ENCODE measurements at regions not wholly inside any gene's neighbourhood (a gene's known extent, or its start where the extent isn't known, plus 50 kb on each side); places are given as distances from the start of the nearest gene placed in this dataset.

GRCh38 chr1:188397521-188397920, 1568.8 kb downstream of the PLA2G4A start:
- no peak for TF ChIP-seq STAT1 (IDR thresholded peaks at IDR 0.05; ENCODE audit: unreplicated experiment)
- no peak for TF ChIP-seq EZH2 (IDR thresholded peaks at IDR 0.05; ENCODE audit: low read depth, unreplicated experiment)
- TF ChIP-seq ZNF462 (CRISPR knock-in tag; IDR thresholded peaks at IDR 0.05), result no peak
- TF ChIP-seq NANOG (IDR thresholded peaks at IDR 0.05; ENCODE audit: borderline replicate concordance), result no peak
- TF ChIP-seq CREB1 (CRISPR knock-in tag; IDR thresholded peaks at IDR 0.05; ENCODE audit: low read depth), result no peak
- TF ChIP-seq JUNB (IDR thresholded peaks at IDR 0.05; ENCODE audit: unreplicated experiment), result no peak
- TF ChIP-seq POLR2AphosphoS5 (IDR thresholded peaks at IDR 0.05; ENCODE audit: low read depth), result no peak
- no peak for TF ChIP-seq CTCF (conservative IDR thresholded peaks at IDR 0.05; ENCODE audit: low read depth in 2 of 2)
- TF ChIP-seq ZNF331 (CRISPR knock-in tag; IDR thresholded peaks at IDR 0.05; ENCODE audit: low read depth), result no peak
- TF ChIP-seq EZH2phosphoT487 (IDR thresholded peaks at IDR 0.05; ENCODE audit: unreplicated experiment), result no peak
- no peak for TF ChIP-seq ETS1 (IDR thresholded peaks at IDR 0.05)
- TF ChIP-seq REST (IDR thresholded peaks at IDR 0.05; ENCODE audit: unreplicated experiment), result no peak

More at GRCh38 chr1:188397521-188397920, 1568.8 kb downstream of the PLA2G4A start:
- no peaks in the 10 kb centered on the region; the same call in 1 of the 2 replicates for H3K9me2 ChIP-seq (ENCODE audit: insufficient read depth)
- H3K4me3 Mint-ChIP-seq, result no peak overlapping the region
- no peak overlapping the region for H3K4me2 ChIP-seq
- H3K79me2 ChIP-seq (replicated peaks; ENCODE audit: insufficient read depth), result no peaks in the 10 kb centered on the region
- H3K4me1 Mint-ChIP-seq, result no peaks in the 10 kb centered on the region
- no peaks in the 10 kb centered on the region for H3K27me3 ChIP-seq (ENCODE audit: insufficient read depth)
- no peaks in the 10 kb centered on the region for H3K36me3 Mint-ChIP-seq (ENCODE audit: low read depth)
- H3K4me1 ChIP-seq (ENCODE audit: insufficient read depth), result no peaks in the 10 kb centered on the region
- H3K9me3 Mint-ChIP-seq, result no peaks in the 10 kb centered on the region; the same call in 2 of the 3 replicates
- no peaks in the 10 kb centered on the region for H3K27me3 Mint-ChIP-seq (ENCODE audit: insufficient read depth, low read depth, poor library complexity)
- no peak for ATAC-seq
- no peak overlapping the region for H2AFZ ChIP-seq
- H3K4me3 ChIP-seq, result no peak overlapping the region
- DNase-seq (ENCODE audit: low spot score), result no peak
- H3K36me3 ChIP-seq (ENCODE audit: insufficient read depth), result no peaks in the 10 kb centered on the region
- H3K27ac ChIP-seq (ENCODE audit: low read depth), result no peak overlapping the region
- no peak overlapping the region for H3K27ac Mint-ChIP-seq
- H3F3A ChIP-seq (replicated peaks; ENCODE audit: low read depth), result no peaks in the 10 kb centered on the region
- H4K20me1 ChIP-seq (replicated peaks; ENCODE audit: insufficient read depth), result no peaks in the 10 kb centered on the region

Data from GM23338 (cell line).